HG02943 (cell line): ENCODE measurements at regions not wholly inside any gene's neighbourhood (a gene's known extent, or its start where the extent isn't known, plus 50 kb on each side); places are given as distances from the start of the nearest gene placed in this dataset.

Experiments
- ATAC-seq: cut with Tn5 transposase; IDR thresholded peaks from one replicate; pipeline ENCODE4 v1.9.1; 2021; ENCODE audit warnings: mild to moderate bottlenecking, low read depth, moderate library complexity; ENCODE audit not compliant: unreplicated experiment

DNA sequence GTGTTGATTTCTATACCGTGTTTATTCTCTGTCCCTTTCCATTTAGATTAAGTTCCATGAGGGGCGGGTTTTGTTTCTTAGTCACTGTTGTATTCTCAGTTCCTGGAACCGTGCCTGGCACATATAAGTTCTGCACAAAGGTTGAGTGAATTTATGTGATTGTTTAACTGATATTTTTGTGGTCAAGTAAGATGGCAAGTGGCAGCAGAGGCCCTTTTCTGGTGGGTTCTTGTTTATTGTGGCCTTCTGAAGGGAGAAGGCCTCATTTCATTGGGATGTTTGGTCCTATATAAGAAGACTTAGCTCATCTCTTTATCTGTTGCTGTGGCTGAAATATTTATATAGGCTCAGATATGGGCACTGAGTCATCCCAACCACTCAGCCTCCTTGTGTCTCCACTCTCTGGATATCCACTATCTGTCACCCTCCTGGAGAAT, 262.5 kb downstream of the PSAT1 start:
- no peak for ATAC-seq

DNA sequence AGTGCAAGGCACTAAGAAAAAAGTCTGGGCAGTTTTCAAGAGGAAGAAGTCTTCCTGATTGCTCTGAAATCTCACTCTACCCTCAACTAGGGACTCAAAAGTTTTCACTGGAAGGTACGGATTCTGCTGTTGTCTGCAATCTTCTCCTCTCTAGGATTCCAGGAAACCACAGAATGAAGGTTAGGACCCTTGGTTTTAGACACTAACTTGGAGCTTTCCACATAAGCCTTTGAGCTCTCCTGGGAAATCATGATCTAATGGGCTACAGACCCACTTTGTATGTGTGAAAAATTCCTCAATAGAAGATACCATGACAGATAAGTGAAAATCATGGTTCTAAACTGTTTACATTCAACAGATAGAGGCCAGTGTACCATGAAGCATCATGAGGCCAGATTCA, 265.1 kb downstream of the PSAT1 start:
- ATAC-seq: no peak

DNA sequence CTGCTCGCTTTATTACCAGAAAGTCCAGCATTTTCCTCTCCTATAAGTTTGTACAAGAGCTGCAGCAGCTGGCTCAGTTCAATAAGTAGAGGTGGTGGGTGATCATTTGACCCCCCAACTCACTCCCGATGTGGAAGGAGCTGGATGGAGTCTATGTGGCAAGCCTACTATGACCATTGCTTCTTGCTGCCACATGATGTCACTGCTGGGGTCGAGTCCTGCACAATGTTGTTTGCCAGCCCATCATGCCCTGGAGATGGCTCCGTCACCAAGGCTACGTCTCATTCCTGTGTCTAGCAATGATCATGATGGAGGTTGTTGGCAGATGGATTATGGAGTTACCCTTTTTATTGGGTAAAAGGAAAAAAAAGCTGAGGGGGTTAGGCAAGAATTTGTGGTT, 266.3 kb downstream of the PSAT1 start:
- ATAC-seq: no peak

DNA sequence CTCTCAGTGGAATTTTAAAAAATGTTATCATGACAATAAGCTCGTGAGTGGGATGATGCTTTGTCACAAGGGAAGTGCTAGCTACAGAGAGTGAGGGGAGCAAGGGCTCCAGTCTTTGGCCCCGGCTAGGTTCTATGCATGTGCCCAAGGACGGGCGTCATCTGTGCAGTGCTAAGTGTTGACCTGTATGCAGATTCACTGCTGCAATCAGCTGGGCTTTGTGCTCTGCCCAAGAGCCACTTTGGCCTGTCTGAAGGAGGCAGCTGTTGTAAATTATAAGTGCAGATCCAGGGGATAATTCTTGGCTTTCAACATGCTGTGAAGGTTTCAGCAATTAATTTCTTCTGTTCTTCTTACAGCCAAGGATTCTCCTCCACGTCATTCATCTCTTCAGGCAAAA, 268.6 kb downstream of the PSAT1 start:
- ATAC-seq: no peak

DNA sequence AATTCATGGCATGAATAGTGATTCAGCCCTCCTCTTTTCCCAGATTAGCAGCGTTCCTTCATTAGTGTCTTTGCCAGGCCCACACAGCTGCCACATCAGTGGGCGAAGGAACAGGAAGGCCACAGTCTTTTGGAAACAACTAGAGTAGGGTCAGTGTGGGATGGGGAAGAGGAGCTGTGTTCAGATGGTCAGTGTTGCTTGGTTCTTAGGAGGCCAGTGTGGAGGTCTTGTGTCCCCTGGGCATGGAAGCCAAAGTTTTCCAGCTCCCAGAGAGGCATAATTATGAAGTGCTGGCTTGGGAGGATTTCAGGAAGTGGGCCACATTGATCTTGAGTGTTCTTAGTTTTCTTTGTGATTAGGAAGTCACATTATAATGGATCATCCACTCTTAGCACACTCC, 269.6 kb downstream of the PSAT1 start:
- ATAC-seq: no peak

DNA sequence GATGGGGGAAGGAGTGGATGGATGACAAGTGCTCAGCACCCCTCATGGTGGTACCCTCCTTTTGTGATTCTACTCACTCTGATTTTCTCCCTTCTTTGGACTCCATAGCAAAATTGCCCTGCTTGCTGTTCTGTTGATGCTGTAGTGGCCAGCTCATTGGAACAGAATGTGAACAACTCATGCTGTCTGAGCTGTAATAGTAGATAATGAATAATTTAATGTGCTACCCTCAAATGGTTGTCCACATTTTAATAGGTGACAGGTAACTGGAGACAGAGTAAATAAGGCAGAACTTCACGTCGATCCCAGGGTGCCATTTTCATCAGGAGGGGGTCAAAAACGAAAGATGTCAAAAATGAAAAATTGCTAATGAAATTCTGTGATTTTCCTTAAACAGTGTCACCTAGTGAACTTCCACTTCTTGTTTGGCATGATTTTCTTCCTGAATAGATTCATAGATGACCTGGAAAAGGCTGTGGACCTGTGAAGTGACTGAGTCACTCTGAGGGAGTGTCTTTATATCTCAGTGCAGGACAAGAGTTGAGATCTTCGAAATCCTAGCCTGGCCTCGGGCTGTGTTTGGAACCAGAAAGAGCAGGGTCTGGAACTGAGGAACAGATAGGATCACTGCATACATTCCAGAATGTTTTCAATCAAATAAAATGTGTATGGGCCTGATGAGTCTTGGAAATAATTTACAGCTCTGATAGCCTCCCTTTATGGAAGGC, 270.2 kb downstream of the PSAT1 start:
- ATAC-seq: no peak

DNA sequence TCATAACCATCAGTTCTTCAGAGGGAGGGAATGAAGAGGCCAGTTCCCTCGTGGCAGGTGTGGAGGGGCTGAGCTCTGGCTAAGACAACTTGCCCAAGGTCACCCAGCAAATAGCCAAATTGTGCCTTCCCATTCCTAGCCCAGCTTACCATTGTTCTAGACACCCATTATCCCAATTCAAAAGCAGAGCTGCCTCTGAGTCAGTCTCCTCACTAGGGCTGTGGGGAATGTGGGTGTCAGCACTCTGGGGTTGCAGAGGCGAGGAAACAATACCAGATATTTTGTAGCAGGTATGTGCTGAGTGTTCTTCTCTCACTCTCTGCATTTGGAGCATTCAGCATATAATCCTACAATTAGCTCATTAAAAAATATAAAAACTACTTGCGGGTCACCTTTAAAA, 270.8 kb downstream of the PSAT1 start:
- ATAC-seq: no peak

DNA sequence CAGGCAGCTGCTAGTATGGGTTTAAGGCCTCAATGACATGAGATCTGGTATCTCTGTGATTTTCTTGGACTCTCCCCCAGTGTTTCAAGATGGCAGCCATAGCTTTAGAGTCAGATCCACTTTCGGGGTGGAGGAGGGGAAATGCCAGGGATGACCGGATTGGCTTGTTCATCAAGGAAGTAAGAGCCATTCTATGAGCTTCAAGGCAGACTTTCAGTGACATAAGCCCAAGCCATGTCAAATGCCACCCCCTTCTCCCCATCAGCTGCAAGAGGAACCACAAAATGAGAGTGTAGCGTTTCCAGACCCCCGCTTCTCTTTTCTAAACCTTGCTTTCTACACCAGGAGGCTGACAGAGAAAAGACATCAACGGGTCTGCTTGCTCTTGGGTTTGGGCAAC, 271.8 kb downstream of the PSAT1 start:
- no peak for ATAC-seq

DNA sequence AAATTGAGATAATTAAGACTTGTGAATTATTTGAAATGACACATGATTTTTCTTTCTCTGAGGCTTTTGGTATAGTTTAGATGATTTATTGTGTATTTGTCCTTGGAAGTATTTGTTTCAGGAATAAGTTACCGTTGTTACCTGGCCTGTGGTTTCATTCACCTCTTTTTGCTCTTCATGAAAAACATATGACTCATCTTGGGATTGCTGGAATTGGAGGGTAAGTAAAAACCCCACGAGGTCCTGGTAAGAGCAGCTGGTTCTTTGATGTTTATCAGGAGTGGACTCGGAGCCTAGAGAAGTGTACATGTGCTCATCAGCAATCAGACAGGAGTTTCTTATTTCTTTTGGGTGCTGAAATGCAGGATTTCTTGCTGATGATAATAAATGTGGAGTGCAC, 275.3 kb downstream of the PSAT1 start:
- ATAC-seq: no peak

DNA sequence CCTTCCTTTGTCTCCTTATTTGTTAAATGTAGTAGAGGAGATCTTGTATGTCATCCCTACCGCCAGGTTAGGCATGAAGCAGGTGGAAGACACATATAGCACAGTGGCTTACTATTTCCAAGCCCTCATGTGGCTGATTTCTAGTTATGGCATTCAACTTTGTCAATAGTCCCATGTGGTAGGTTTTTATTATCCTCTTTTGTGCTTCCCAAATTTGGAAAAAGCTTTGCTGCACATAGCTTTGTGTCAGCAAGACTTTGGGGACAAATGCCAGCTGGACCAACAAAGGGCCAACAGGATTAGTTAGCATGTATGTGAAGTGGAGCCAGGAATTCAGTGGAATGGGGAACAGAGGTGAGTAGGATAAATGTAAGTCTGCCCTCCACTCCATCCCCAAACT, 276.3 kb downstream of the PSAT1 start:
- no peak for ATAC-seq

DNA sequence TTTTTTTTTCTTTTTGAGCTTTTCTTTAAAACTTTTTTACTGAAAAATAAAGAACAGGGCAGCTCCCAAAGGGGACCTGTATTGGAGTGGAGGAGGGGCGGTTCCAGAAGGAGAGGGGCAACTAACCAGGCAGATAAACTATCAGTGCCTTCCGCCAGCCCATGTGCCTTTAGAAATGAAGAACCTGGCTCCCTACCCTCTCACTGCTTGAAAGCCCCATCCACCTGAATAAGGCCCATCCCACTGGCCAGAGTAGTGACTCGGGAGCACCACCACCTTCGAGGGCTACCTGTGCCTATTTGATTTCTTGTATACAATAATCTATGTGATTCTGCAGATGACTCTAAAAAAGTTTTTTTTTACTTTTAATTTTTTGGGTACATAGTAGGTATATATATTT, 276.7 kb downstream of the PSAT1 start:
- ATAC-seq: no peak

DNA sequence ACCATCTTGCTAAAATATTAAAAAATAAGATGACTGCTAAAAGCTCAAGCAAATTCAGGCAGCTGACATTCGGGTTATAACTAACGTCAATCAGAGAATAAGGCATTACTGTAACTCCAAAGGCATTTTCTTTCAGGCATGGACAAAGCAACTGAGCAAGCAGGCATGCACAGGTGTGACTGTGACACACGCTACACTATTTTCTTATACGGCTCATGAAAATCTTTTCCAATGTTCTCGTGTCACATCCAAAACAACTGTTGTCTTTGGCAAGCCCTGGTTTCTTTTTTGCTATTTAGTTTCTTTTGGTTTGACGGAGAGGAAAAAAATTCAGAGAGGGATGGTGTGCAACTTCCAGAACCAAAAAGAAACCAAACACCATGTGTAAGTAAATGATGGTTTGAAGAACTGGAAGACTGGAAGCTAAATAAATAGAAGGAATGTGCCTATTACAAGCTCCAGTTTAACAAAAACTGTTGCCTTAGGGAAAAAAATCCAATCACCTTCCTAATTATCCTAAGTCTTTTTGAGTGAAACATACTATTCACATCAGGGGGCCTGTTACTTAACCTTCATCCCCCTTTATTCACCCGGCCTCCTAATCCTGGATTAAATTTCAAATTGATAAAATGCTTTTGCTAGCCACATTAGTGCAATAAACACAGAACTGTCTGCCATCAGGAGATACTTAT, 277.6 kb downstream of the PSAT1 start:
- no peak for ATAC-seq

DNA sequence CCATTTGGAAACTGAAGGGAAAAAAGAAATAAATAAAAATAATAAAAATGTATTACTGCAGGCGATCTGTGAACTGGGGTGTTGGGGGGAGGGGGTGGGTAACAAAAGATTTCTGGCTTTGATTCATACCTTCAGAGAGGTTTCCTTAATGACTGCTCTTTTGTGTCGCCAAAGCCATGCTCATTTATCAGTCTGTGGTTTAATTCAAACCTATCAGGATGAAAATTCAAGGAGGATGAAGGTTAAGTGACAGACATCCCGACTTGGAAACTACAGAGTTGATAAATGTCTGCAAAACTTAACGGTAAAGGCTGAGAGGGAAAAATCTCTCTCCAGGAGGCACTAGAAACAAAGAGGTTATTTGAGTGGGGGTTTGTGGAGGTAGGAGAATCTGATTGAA, 278.2 kb downstream of the PSAT1 start:
- ATAC-seq: no peak

DNA sequence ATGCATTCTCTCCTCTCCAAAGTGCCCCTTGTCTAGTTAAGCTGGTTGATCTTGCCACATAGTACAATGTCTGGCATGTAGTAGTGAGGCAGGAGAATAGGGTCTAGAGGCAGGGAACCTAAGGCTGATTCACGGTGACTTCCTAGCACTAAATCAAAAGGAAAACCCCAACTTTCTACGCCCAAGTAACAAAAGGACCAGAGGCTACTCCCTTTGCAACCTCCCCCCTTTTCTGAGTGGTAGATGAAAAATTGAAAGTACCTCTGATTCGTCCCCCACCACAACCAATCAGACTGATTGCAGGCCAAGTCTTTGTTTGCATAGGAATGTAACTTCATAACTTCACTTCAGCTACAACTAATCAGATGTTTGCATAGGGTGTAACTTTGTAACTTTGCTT, 278.8 kb downstream of the PSAT1 start:
- no peak for ATAC-seq

DNA sequence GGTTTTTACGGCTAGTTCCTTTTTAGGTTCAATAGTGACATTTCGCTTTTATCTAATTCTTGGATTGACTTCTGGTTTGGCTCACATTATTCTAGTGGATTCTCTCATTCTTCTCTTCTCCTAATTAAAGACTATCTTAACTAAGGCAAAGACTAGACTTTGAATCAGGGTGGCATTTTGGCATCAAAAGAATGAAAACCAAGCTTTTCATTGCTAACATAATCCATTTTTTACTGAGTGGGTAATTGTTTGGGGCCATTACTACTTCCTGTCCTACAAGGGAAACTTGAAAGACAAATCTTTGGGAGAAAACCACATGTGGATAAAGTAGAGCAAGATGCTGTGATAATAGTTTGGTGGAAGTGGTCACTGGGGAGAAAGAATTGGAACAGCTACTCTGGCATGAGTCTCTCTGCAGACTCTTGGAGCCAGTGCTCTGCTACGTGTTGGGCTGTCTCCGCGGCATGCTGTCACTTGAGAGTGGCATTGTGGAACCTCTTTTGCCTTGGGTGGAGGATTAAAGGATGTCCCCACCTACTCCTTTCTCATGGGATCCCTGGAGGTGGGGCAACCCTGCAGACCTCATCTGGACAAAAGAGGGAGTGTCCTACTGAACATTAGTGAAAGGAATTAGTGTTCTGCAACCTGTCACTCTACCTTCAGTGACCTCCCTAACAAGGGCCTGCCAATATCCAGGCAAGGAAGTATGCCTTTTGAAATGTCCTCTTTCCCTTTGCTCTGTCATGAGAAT, 280.4 kb downstream of the PSAT1 start:
- ATAC-seq: no peak

DNA sequence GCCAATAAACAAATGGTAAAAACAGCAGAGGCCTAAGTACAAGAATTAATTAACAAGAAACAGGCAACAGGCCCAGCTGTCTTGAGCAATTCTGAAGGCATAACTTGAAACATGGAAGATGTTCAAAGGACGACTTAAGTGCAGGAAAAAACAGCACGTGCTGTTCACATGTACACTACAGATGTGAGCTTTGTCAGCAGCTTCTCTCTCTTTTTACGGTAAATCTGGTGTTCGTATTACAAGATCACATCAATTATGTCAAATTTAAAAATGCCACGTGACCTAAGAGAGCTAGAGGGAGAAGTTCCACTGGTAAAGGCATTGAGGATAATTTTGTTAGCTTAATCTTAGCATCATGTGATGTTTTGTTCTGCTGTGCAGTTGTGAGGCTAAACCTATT, 281.1 kb downstream of the PSAT1 start:
- ATAC-seq: no peak

DNA sequence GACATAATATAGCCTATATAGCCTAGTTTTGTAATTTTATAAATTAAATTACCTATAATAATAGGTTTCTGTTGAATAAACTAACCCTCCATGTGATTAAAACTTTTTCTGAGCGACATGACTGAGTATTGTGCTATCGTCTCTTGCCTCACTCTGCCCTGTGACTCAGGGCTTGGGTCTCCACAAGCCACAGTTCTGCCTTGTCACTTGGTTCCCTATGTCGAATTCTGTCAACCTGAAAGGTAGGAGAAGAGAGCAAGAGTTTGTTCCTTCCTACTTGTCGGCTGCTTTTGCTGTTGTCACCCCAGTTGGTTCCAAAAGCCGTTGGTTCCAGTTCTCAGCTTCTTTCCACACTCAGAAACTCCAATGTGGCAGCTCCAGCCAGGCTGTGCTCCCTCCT, 285.9 kb downstream of the PSAT1 start:
- ATAC-seq: no peak

DNA sequence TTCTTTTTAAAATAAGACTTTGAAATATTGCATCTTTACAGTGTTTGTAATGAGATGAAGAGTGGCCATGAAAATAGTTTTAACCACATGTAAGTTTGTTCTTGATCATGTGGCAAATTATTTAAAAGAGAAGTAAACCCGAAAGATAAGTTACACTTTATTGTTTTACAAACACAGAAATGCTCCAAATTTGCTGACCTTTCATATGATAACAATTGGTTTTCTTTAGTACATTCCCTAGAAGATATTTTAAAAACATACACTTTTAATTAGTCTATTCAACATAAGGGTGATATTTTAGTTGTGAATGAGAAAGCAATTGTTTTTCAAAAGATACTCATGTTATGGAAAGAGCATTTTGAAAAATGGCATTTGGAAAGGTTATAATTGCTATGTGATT, 287.7 kb downstream of the PSAT1 start:
- no peak for ATAC-seq

DNA sequence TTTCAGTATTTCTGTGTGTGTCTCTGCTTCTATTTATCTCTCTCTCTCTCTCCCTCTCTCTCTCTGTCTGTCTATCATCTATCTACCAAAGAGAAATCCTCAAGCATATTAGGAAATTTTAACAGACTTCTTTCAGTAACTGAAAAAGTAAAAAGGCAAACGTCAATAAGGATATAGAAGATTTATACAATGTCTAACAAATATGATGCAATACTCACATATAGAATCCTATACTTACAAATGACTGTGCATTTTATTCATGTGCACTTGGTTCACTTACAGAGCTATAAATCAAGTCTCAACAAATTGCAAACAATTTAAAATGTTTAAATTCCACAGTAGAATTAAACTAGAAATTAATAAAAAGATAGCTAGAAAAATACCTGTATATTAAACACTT, 289.0 kb downstream of the PSAT1 start:
- ATAC-seq: no peak

DNA sequence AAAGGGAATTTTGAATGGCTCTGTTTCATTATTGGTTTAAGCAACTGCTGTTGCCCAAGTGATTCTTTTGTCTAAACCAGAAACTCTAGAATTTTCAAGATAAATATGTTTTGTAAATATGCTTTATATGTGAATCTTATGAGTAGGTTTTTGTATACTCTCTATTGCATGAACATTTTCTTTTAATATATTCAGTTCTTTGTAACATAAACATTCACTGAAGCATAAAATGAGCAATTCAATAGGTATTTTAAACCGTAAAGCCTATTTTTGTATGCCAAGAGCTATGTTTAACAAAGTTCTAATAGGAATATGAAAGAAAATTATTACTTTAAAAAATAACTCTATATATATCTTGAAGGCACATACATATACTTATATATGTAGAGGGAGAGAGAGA, 293.1 kb downstream of the PSAT1 start:
- ATAC-seq: no peak

DNA sequence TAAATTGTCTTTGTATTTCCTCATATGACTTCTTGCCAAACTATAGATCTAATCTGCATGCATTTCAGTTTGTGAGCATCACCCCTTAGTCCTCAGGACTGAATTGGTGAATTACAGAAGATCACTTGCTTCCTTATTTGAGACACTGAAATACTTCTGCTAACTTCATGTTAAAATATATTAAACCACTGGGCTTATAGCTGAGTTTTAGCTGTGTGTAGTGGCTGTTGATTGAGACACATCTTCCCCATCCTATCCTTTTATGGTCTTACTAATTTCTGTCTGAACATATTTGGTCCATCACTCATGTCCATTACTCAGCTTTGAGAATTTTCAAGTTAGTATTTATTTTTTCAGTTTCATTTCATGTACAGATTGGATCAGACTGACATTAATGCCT, 295.9 kb downstream of the PSAT1 start:
- ATAC-seq: no peak
